BJ (cell line): ENCODE measurements at regions not wholly inside any gene's neighbourhood (a gene's known extent, or its start where the extent isn't known, plus 50 kb on each side); places are given as distances from the start of the nearest gene placed in this dataset.

Experiments used
- CTCF ChIA-PET: fragments of 350-600 bp; formaldehyde crosslinking; extraction: SDS; loops from one replicate; lab custom pipeline; 2021; ENCODE audit warnings: antibody characterized with exemption, inconsistent platforms; lab: Yijun Ruan, JAX
- POLR2A ChIA-PET: fragments of 300-600 bp; sonication (Branson Sonifier 250); formaldehyde crosslinking; extraction: SDS; loops from one replicate; lab custom pipeline; 2021; ENCODE audit warnings: antibody characterized with exemption; lab: Charles Lee
- DNase-seq: peaks from one replicate; pipeline ENCODE4 v3.0.0-alpha.2; 2011; ENCODE audit warnings: low read depth
- H3K27me3 ChIP-seq: 2 replicates; pipeline ENCODE4 v1.6.0; 2011; ENCODE audit warnings: low read length; ENCODE audit not compliant: control insufficient read depth, insufficient read depth
- H3K36me3 ChIP-seq: 2 replicates; pipeline ENCODE4 v1.5.1; 2011; ENCODE audit warnings: low read length; ENCODE audit not compliant: control insufficient read depth, insufficient read depth
- H3K4me3 ChIP-seq: 2 replicates; pipeline ENCODE4 v1.5.1; 2011; ENCODE audit warnings: low read depth, mild to moderate bottlenecking, control low read depth, low read length
- CTCF ChIP-seq: IDR thresholded peaks from 2 replicates; pipeline ENCODE4 v1.5.1; 2011; ENCODE audit warnings: low read depth, mild to moderate bottlenecking, control low read depth, inconsistent platforms, low read length, moderate library complexity; ENCODE audit not compliant: insufficient read depth

GRCh38 chr1:208587110-208587509 lies 342.9 kb upstream of the PLXNA2 start:
- H3K4me3 ChIP-seq, result no peak overlapping the region
- no peaks in the 10 kb centered on the region; the same call in 1 of the 2 replicates for H3K27me3 ChIP-seq
- no peak for TF ChIP-seq CTCF
- DNase-seq, result no peak
- no peaks in the 10 kb centered on the region for H3K36me3 ChIP-seq
- ChIA-PET POLR2A (no interaction called here), CTCF (interaction anchor here (1.3 kb wide), 1 partner anchor 9 kb away, joined by 4 read pairs; no protein-coding TSS in a partner anchor)

GRCh38 chr1:208593306-208594006 lies 349.3 kb upstream of the PLXNA2 start:
- CTCF ChIA-PET, result interaction anchor here (0.6 kb wide), 1 partner anchor 40 kb away, joined by 3 read pairs; no protein-coding TSS in a partner anchor

DNA sequence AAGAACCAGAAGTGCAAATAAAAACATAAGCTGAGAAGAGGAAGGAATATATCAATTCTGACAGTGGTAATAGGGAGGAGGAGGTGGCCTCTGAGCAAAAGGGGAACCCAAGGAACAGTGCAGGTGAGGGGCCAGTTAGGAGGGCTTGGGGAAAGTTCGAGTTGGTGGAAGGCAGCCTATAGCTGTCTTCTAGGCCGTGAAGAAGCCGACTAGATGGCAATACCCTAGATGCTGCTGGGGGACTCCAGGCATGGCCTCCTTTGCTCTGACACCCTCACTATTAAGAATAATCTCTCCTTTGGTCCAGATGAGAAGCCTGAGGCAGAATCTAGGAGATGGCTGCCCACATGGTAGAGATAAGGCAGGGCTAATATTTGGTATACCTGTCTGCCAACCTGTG lies 351.1 kb upstream of the PLXNA2 start:
- POLR2A ChIA-PET, result no interaction called here
- CTCF ChIA-PET, result interaction anchor here (1.0 kb wide), 2 partner anchors 11 to 17 kb away, joined by 3 to 4 read pairs; no protein-coding TSS in a partner anchor

More at GRCh38 chr1:208593306-208594006, 349.3 kb upstream of the PLXNA2 start:
- DNase-seq, result no peak
- no peaks in the 10 kb centered on the region for H3K36me3 ChIP-seq
- TF ChIP-seq CTCF, result no peak
- POLR2A ChIA-PET, result no interaction called here
- no peak overlapping the region for H3K4me3 ChIP-seq
- no peaks in the 10 kb centered on the region; the same call in 1 of the 2 replicates for H3K27me3 ChIP-seq

GRCh38 chr1:208595745-208596144 lies 351.6 kb upstream of the PLXNA2 start:
- peak; percentile 42 for DNase-seq
- POLR2A ChIA-PET, result no interaction called here
- CTCF ChIA-PET, result interaction anchor here (1.0 kb wide), 3 partner anchors 10 to 20 kb away, joined by 3 to 4 read pairs (median 3); no protein-coding TSS in a partner anchor
- H3K27me3 ChIP-seq, result no peaks in the 10 kb centered on the region
- H3K36me3 ChIP-seq, result no peaks in the 10 kb centered on the region
- H3K4me3 ChIP-seq, result no peak overlapping the region
- TF ChIP-seq CTCF, result no peak

More for the DNA sequence above, 351.1 kb upstream of the PLXNA2 start:
- H3K4me3 ChIP-seq, result no peak overlapping the region
- no peaks in the 10 kb centered on the region; the same call in 1 of the 2 replicates for H3K27me3 ChIP-seq
- H3K36me3 ChIP-seq, result no peaks in the 10 kb centered on the region
- no peak for TF ChIP-seq CTCF
- no peak for DNase-seq

- no peak for TF ChIP-seq CTCF
- Histone ChIP-seq H3K27me3 (no peaks in the 10 kb centered on the region), H3K4me3 (no peak overlapping the region), H3K36me3 (no peaks in the 10 kb centered on the region)
- DNase-seq, result no peak
- ChIA-PET POLR2A (no interaction called here), CTCF (interaction anchor here (0.6 kb wide), 1 partner anchor 593 kb away, joined by 3 read pairs; no protein-coding TSS in a partner anchor)
These were observed 353.4 kb upstream of the PLXNA2 start for GRCh38 chr1:208597571-208597970.
